ENCODE measurements at regions not wholly inside any gene's neighbourhood (a gene's known extent, or its start where the extent isn't known, plus 50 kb on each side); places are given as distances from the start of the nearest gene placed in this dataset.

- Histone ChIP-seq H3K27me3 (ENCODE audit: insufficient read depth, low read length, poor library complexity, severe bottlenecking) (no peaks in the 10 kb centered on the region), H3K79me2 (ENCODE audit: insufficient read depth, low read length) (no peaks in the 10 kb centered on the region), H2AFZ (ENCODE audit: low read length) (no peak overlapping the region), H3K4me3 (ENCODE audit: low read length, poor library complexity, severe bottlenecking) (no peak overlapping the region), H3K36me3 (ENCODE audit: insufficient read depth, low read length) (no peaks in the 10 kb centered on the region), H3F3A (ENCODE audit: low read depth) (no peaks in the 10 kb centered on the region), H3K9me2 (replicated peaks; ENCODE audit: low read depth, low read length) (no peaks in the 10 kb centered on the region), H3K9ac (ENCODE audit: low read depth, low read length, poor library complexity, severe bottlenecking) (no peak overlapping the region), H4K20me1 (ENCODE audit: insufficient read depth, low read length, poor library complexity, severe bottlenecking) (no peaks in the 10 kb centered on the region), H3K4me1 (ENCODE audit: insufficient read depth, low read length, poor library complexity, severe bottlenecking) (no peaks in the 10 kb centered on the region), H3K4me2 (ENCODE audit: low read depth, low read length, poor library complexity, severe bottlenecking) (no peak overlapping the region), H3K9me3 (ENCODE audit: insufficient read depth, low read depth, low read length) (no peaks in the 10 kb centered on the region; the same call in 1 of the 2 replicates)
- TF ChIP-seq, protein P1, sequence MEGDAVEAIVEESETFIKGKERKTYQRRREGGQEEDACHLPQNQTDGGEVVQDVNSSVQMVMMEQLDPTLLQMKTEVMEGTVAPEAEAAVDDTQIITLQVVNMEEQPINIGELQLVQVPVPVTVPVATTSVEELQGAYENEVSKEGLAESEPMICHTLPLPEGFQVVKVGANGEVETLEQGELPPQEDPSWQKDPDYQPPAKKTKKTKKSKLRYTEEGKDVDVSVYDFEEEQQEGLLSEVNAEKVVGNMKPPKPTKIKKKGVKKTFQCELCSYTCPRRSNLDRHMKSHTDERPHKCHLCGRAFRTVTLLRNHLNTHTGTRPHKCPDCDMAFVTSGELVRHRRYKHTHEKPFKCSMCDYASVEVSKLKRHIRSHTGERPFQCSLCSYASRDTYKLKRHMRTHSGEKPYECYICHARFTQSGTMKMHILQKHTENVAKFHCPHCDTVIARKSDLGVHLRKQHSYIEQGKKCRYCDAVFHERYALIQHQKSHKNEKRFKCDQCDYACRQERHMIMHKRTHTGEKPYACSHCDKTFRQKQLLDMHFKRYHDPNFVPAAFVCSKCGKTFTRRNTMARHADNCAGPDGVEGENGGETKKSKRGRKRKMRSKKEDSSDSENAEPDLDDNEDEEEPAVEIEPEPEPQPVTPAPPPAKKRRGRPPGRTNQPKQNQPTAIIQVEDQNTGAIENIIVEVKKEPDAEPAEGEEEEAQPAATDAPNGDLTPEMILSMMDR (conservative IDR thresholded peaks at IDR 0.05; ENCODE audit: low read length): no peak
- TF ChIP-seq EZH2phosphoT487 (IDR thresholded peaks at IDR 0.05; ENCODE audit: borderline replicate concordance): no peak
Measured at GRCh38 chr21:27412530-27412929, 445.6 kb upstream of the ADAMTS5 start.

DNA sequence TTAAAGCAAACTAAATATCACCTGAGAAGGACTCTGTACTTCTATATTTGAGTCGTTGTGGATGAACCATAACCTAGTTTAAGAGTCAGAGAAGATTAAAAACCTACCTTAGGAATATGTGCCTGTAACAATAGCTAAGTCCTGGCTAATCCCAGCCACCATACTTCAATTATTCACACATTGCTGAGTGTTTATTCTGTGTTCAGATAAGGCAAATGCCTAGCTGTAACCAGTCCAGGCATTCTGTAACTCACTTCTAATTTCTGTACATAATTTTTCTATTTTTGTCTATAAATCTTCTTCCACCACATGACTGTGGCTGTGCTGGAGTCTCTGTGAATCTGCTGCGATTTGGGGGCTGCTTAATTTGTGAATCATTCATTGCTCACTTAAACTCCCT, 441.9 kb upstream of the ADAMTS5 start:
- no peaks in the 10 kb centered on the region for H4K20me1 ChIP-seq (ENCODE audit: insufficient read depth, low read length, poor library complexity, severe bottlenecking)
- no peaks in the 10 kb centered on the region; the same call in 1 of the 2 replicates for H3K9me3 ChIP-seq (ENCODE audit: insufficient read depth, low read depth, low read length)
- no peak overlapping the region for H2AFZ ChIP-seq (ENCODE audit: low read length)
- TF ChIP-seq EZH2phosphoT487 (IDR thresholded peaks at IDR 0.05; ENCODE audit: borderline replicate concordance): no peak
- TF ChIP-seq, protein P1 (conservative IDR thresholded peaks at IDR 0.05; ENCODE audit: low read length): no peak
- H3K4me1 ChIP-seq (ENCODE audit: insufficient read depth, low read length, poor library complexity, severe bottlenecking): no peaks in the 10 kb centered on the region
- no peaks in the 10 kb centered on the region for H3K79me2 ChIP-seq (ENCODE audit: insufficient read depth, low read length)
- no peak overlapping the region for H3K4me2 ChIP-seq (ENCODE audit: low read depth, low read length, poor library complexity, severe bottlenecking)
- H3K9me2 ChIP-seq (replicated peaks; ENCODE audit: low read depth, low read length): no peaks in the 10 kb centered on the region
- no peak overlapping the region for H3K9ac ChIP-seq (ENCODE audit: low read depth, low read length, poor library complexity, severe bottlenecking)
- H3K27me3 ChIP-seq (ENCODE audit: insufficient read depth, low read length, poor library complexity, severe bottlenecking): no peaks in the 10 kb centered on the region
- H3K36me3 ChIP-seq (ENCODE audit: insufficient read depth, low read length): no peaks in the 10 kb centered on the region
- H3F3A ChIP-seq (ENCODE audit: low read depth): no peaks in the 10 kb centered on the region
- H3K4me3 ChIP-seq (ENCODE audit: low read length, poor library complexity, severe bottlenecking): no peak overlapping the region

GRCh38 chr21:27407271-27407670, 440.4 kb upstream of the ADAMTS5 start:
- Histone ChIP-seq H3K36me3 (ENCODE audit: insufficient read depth, low read length) (no peaks in the 10 kb centered on the region), H3F3A (ENCODE audit: low read depth) (no peaks in the 10 kb centered on the region), H4K20me1 (ENCODE audit: insufficient read depth, low read length, poor library complexity, severe bottlenecking) (no peaks in the 10 kb centered on the region), H3K9me3 (ENCODE audit: insufficient read depth, low read depth, low read length) (no peaks in the 10 kb centered on the region; the same call in 1 of the 2 replicates), H3K9ac (ENCODE audit: low read depth, low read length, poor library complexity, severe bottlenecking) (no peak overlapping the region), H3K4me1 (ENCODE audit: insufficient read depth, low read length, poor library complexity, severe bottlenecking) (no peaks in the 10 kb centered on the region), H2AFZ (ENCODE audit: low read length) (no peak overlapping the region), H3K27me3 (ENCODE audit: insufficient read depth, low read length, poor library complexity, severe bottlenecking) (no peaks in the 10 kb centered on the region), H3K4me3 (ENCODE audit: low read length, poor library complexity, severe bottlenecking) (no peak overlapping the region), H3K9me2 (replicated peaks; ENCODE audit: low read depth, low read length) (no peaks in the 10 kb centered on the region), H3K79me2 (ENCODE audit: insufficient read depth, low read length) (no peaks in the 10 kb centered on the region), H3K4me2 (ENCODE audit: low read depth, low read length, poor library complexity, severe bottlenecking) (no peak overlapping the region)
- TF ChIP-seq, protein P1 (conservative IDR thresholded peaks at IDR 0.05; ENCODE audit: low read length): no peak
- no peak for TF ChIP-seq EZH2phosphoT487 (IDR thresholded peaks at IDR 0.05; ENCODE audit: borderline replicate concordance)

Measured in Loucy (cell line).